GM04503 (cell line): ENCODE measurements at regions not wholly inside any gene's neighbourhood (a gene's known extent, or its start where the extent isn't known, plus 50 kb on each side); places are given as distances from the start of the nearest gene placed in this dataset.

Source experiments
- DNase-seq: peaks from one replicate; pipeline ENCODE4 v3.0.0-alpha.2; 2012; ENCODE audit warnings: low read depth

DNA sequence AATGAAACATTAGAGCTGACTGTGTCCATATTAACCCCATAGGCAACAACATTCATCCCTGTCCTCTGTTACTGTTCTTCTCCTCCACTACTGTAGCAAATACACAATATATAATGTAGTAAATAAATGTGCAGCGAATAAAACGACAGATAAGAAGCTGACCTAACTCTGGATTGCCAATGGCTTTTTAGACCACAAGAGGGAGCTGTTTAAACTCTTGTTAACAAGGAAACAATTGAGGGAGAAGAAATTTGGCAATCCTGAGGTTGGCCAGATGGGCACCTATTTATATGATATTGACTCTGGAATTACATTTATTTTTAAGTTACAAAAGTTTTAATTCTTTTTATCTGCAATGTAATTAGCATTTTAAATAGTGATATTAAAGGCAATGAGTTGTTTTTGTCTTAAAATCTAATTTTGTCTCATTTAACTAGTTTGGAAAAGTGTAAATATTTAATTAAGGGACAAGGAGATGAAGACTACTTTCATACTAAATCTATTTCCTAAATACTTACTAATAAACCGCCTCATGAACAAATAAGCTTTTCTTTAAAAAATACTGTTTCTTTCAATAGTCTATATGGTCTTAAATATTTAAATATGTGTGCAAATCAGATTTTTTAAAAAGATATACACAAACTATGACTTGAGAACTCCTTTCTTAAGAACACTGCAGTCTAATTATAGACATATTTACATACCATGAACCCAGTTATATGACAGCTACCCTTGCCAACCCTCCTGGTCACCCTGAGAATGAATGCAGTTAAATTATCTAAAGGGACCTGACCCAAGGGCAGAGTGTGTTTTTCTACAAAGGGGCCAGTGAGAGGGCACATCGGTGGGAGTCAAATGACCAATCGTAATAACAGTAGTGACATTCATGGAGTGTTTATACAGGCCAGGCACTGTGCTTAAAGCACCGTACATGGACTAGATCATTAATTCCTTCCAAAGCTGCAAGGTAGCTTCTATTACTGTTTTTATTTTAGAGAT lies 52.9 kb upstream of the HPF1 start:
- peak; percentile 31 for DNase-seq

DNA sequence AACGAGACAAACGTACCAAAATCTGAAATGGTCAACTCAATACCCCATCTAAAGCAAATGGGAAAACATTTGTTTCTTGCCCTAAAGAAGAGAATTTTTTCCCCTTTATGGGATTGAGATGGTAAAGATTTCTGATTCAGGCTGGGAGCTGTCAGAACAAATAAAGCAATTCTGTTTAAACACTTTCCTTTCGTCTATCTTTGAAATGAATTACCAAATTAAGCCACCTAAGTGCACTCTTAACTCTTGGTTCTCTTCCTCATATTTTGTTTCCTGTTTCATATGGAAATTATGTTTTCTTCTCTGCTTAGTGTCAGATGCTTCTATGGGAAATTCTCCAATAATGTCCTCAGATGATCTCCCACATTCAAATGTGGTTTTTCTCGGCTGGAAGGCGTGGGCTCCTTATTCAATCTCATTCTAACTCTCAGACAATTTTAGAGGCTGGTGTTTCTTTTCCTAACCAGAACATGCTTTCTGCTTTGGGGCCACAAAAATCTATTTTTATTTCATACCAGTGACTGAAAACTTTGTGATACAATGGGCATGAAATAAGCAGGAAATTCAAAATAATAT lies 50.3 kb upstream of the HPF1 start:
- DNase-seq = no peak
